A673 (cell line): ENCODE measurements at regions not wholly inside any gene's neighbourhood (a gene's known extent, or its start where the extent isn't known, plus 50 kb on each side); places are given as distances from the start of the nearest gene placed in this dataset.

Source experiments
- BruUV-seq: library from RNA; stranded (reverse); fragments of 400-500 nt; replicated peaks from 2 replicates; lab custom pipeline; 2021; lab: Mats Ljungman, UMichigan
- CTCF ChIA-PET: fragments of 300-600 bp; sonication (Branson Sonifier 250); formaldehyde crosslinking; loops from one replicate; lab custom pipeline; 2022; ENCODE audit warnings: antibody characterized with exemption; lab: Charles Lee
- POLR2A ChIA-PET: fragments of 300-600 bp; sonication (Branson Sonifier 250); formaldehyde crosslinking; loops from one replicate; lab custom pipeline; 2022; ENCODE audit warnings: antibody characterized with exemption; ENCODE audit not compliant: low non-redundant PET; lab: Charles Lee
- DNase-seq: peaks from one replicate; pipeline ENCODE4 v3.0.0-alpha.2; 2015; ENCODE audit warnings: low spot score
- H3K27ac ChIP-seq: fragments of 200-600 bp; sonication (generic); 2 replicates; pipeline ENCODE4 v1.5.1; 2016; ENCODE audit warnings: mixed run types, low read depth, mild to moderate bottlenecking, mixed read lengths, antibody characterized with exemption, low read length; ENCODE audit not compliant: poor library complexity, severe bottlenecking
- H3K27me3 ChIP-seq: fragments of 200-600 bp; sonication (generic); replicated peaks from 2 replicates; pipeline ENCODE4 v1.6.1; 2017; ENCODE audit warnings: mixed run types, low read depth, mild to moderate bottlenecking, mixed read lengths, antibody characterized with exemption, low read length; ENCODE audit not compliant: insufficient read depth, poor library complexity
- H3K36me3 ChIP-seq: fragments of 200-600 bp; sonication (generic); 2 replicates; pipeline ENCODE4 v1.6.1; 2016; ENCODE audit warnings: mixed run types, mild to moderate bottlenecking, mixed read lengths, antibody characterized with exemption, low read length; ENCODE audit not compliant: insufficient read depth, poor library complexity, severe bottlenecking
- H3K4me1 ChIP-seq: fragments of 200-600 bp; sonication (generic); 2 replicates; pipeline ENCODE4 v1.6.1; 2017; ENCODE audit warnings: mixed run types, mild to moderate bottlenecking, mixed read lengths, antibody characterized with exemption, low read length; ENCODE audit not compliant: insufficient read depth, poor library complexity, severe bottlenecking
- H3K4me3 ChIP-seq: fragments of 200-600 bp; sonication (generic); 2 replicates; pipeline ENCODE4 v1.5.1; 2016; ENCODE audit warnings: low read depth, mixed run types, mild to moderate bottlenecking, mixed read lengths, low read length; ENCODE audit not compliant: poor library complexity, severe bottlenecking
- H3K9me3 ChIP-seq: fragments of 200-600 bp; sonication (generic); 2 replicates; pipeline ENCODE4 v1.6.1; 2016; ENCODE audit warnings: mixed run types, low read depth, mild to moderate bottlenecking, mixed read lengths, antibody characterized with exemption, low read length; ENCODE audit not compliant: poor library complexity, severe bottlenecking
- CTCF ChIP-seq: fragments of 300-800, 200-600 bp; sonication (generic); conservative IDR thresholded peaks from 2 replicates; pipeline ENCODE4 v1.5.1; 2017; ENCODE audit warnings: low read depth, mild to moderate bottlenecking, antibody characterized with exemption, low read length, moderate library complexity, mixed read lengths
- EZH2 ChIP-seq: fragments of 200-600 bp; sonication (generic); IDR thresholded peaks from 2 replicates; pipeline ENCODE4 v1.6.1; 2017; ENCODE audit warnings: borderline replicate concordance, low read depth, mild to moderate bottlenecking, mixed read lengths, antibody characterized with exemption, low read length; ENCODE audit not compliant: poor library complexity, severe bottlenecking
- intact Hi-C: fragments of 100-400 bp; cut with micrococcal nuclease; formaldehyde crosslinking; loops from one replicate; pipeline ENCODE4 v1.10.0; 2022; ENCODE audit not compliant: unreplicated experiment

- H3K4me3 ChIP-seq = no peak overlapping the region
- BruUV-seq = no TSS peak
- no peak overlapping the region for H3K27ac ChIP-seq
- TF ChIP-seq EZH2 (no peak), CTCF (no peak)
- H3K36me3 ChIP-seq = no peaks in the 10 kb centered on the region
- H3K9me3 ChIP-seq = no peaks in the 10 kb centered on the region
- intact Hi-C loops = no loop called here
- no peaks in the 10 kb centered on the region for H3K27me3 ChIP-seq
- DNase-seq = peak; percentile 80
- ChIA-PET POLR2A (no interaction called here), CTCF (no interaction called here)
- H3K4me1 ChIP-seq = no peaks in the 10 kb centered on the region
Measured at GRCh38 chr12:68497702-68498101, 113.0 kb upstream of the RAP1B start.

- no TSS peak for BruUV-seq
- Histone ChIP-seq H3K4me1 (no peaks in the 10 kb centered on the region), H3K27me3 (no peaks in the 10 kb centered on the region), H3K9me3 (no peaks in the 10 kb centered on the region), H3K27ac (no peak overlapping the region), H3K4me3 (no peak overlapping the region), H3K36me3 (no peaks in the 10 kb centered on the region)
- TF ChIP-seq CTCF (no peak), EZH2 (no peak)
- DNase-seq = no peak
- ChIA-PET CTCF (no interaction called here), POLR2A (no interaction called here)
- intact Hi-C loops = no loop called here
Measured at GRCh38 chr12:68498736-68499135, 112.0 kb upstream of the RAP1B start.

GRCh38 chr12:68499616-68500015 lies 111.1 kb upstream of the RAP1B start:
- Histone ChIP-seq H3K27me3 (no peaks in the 10 kb centered on the region), H3K27ac (no peak overlapping the region), H3K36me3 (no peaks in the 10 kb centered on the region), H3K4me1 (no peaks in the 10 kb centered on the region), H3K9me3 (no peaks in the 10 kb centered on the region), H3K4me3 (no peak overlapping the region)
- no peak for DNase-seq
- ChIA-PET POLR2A (no interaction called here), CTCF (interaction anchor here (0.6 kb wide), 1 partner anchor 127 kb away, joined by 3 read pairs; no protein-coding TSS in a partner anchor)
- intact Hi-C loops = no loop called here
- no peak for TF ChIP-seq EZH2
- no peak for TF ChIP-seq CTCF
- no TSS peak for BruUV-seq
